Hepatocyte (in vitro differentiated cells): ENCODE measurements at regions not wholly inside any gene's neighbourhood (a gene's known extent, or its start where the extent isn't known, plus 50 kb on each side); places are given as distances from the start of the nearest gene placed in this dataset.

ENCODE experiments used
- CTCF ChIP-seq: fragments of 200-600 bp; sonication (generic); IDR thresholded peaks from 2 replicates; pipeline ENCODE4 v1.5.1; 2016; ENCODE audit warnings: antibody characterized with exemption, mild to moderate bottlenecking; ENCODE audit not compliant: poor library complexity
- EZH2 ChIP-seq: fragments of 200-600 bp; sonication (generic); IDR thresholded peaks from 2 replicates; pipeline ENCODE4 v1.6.1; 2016; ENCODE audit warnings: antibody characterized with exemption, mild to moderate bottlenecking, borderline replicate concordance

GRCh38 chr4:179634862-179635261 lies 2192.6 kb upstream of the AGA start:
- TF ChIP-seq CTCF (no peak), EZH2 (no peak)
